GM10266 (cell line): ENCODE measurements at regions not wholly inside any gene's neighbourhood (a gene's known extent, or its start where the extent isn't known, plus 50 kb on each side); places are given as distances from the start of the nearest gene placed in this dataset.

Source experiments
- DNase-seq: peaks from one replicate; pipeline ENCODE4 v3.0.0; 2012; ENCODE audit errors: extremely low spot score
- TF ChIP-seq, protein P1 (sequence below): IDR thresholded peaks from 2 replicates; pipeline ENCODE4 v1.5.1; 2012; ENCODE audit warnings: mild to moderate bottlenecking, low read depth; ENCODE audit not compliant: control insufficient read depth, insufficient read depth; ENCODE audit errors: missing control alignments

GRCh38 chr1:198929961-198930599 lies 291.2 kb downstream of the PTPRC start:
- TF ChIP-seq, protein P1, sequence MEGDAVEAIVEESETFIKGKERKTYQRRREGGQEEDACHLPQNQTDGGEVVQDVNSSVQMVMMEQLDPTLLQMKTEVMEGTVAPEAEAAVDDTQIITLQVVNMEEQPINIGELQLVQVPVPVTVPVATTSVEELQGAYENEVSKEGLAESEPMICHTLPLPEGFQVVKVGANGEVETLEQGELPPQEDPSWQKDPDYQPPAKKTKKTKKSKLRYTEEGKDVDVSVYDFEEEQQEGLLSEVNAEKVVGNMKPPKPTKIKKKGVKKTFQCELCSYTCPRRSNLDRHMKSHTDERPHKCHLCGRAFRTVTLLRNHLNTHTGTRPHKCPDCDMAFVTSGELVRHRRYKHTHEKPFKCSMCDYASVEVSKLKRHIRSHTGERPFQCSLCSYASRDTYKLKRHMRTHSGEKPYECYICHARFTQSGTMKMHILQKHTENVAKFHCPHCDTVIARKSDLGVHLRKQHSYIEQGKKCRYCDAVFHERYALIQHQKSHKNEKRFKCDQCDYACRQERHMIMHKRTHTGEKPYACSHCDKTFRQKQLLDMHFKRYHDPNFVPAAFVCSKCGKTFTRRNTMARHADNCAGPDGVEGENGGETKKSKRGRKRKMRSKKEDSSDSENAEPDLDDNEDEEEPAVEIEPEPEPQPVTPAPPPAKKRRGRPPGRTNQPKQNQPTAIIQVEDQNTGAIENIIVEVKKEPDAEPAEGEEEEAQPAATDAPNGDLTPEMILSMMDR, result no peak
- DNase-seq, result no peak

DNA sequence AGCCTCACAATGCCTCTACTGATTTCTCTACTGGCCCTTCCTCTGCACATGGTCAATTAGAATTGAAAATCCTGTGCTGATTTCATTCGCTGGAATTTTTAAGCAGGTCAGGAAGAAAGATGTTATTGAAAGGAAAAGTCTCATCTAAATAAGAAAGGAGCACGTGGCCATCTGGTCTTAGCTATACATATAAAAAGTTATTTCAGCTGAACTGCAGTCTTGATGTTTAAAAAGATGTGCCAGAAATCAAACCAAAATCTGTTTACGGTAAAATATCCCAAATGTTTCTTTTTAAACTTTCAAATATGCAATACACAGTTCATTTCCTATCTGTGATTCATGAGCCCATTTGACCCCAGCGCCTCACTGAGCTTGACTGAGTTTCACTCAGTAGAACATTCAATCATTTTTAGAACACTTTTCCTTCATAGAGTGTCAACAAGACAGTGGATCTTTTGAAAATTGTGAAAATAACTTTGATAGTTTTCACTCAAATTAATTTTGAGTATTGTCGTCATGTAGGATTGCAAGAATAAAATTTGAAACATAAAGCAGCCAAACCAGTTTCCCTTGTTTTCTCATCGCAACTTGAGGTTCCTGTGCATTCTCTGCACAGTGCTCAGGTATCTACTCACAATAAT lies 293.6 kb downstream of the PTPRC start:
- DNase-seq, result no peak

DNA sequence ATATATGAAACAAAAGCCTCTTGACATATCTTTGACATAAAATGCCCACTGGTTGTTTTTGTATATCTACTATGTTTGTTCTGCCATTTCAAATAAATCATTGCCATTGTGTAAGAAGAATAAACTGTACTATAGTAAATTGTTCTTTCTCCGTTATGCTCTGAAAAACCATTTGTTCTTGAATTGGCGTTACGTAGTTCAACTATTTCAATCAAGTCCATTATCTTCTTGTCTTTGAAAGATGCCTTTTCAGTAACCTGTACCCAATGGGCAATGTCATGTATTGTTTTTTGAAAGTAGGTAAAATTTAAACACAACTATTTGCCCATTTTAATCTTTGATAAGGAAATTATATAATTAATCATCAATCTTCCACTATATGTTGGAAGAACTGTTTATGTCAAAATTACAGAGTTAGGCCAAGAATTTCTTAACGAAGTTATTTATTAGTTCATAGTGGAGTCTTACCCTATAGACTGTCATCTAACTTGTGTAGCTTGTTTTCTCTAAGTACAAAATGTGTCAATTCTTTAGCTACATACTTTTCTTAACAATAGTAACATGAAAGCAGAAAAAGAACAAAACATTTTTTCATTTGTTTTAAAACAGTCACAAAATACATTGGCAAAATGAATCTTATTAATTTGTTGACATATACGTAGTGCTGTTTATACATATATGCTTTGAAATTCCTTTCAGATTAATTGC lies 294.8 kb downstream of the PTPRC start:
- TF ChIP-seq, protein P1, result no peak

More for the DNA sequence above, 293.6 kb downstream of the PTPRC start:
- TF ChIP-seq, protein P1, result no peak

GRCh38 chr1:198934426-198934825 lies 295.6 kb downstream of the PTPRC start:
- TF ChIP-seq, protein P1, result no peak
- no peak for DNase-seq

More for the DNA sequence above, 294.8 kb downstream of the PTPRC start:
- no peak for DNase-seq

DNA sequence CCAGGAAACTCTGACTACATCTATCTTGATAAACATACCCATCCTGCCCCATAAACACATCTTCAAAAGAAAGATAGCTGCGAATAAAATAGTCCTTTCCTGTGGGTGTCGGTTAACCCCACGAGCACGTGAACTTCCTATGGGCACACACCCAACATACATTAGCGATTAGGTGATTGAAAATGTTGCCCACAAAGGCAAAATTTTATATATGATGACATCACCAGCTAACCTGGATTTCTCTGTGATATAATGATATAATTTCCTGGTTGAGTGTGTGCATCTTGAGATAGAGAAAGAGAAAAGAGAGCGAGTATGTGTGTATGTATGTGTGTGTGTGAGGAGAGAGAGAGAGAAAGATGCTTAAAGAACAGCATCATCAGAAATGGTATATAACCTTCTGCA lies 296.1 kb downstream of the PTPRC start:
- TF ChIP-seq, protein P1, result no peak

GRCh38 chr1:198935306-198935921 lies 296.6 kb downstream of the PTPRC start:
- DNase-seq, result peak; percentile 22
- TF ChIP-seq, protein P1, result no peak

More for the DNA sequence above, 296.1 kb downstream of the PTPRC start:
- DNase-seq, result no peak
